ENCODE measurements at regions not wholly inside any gene's neighbourhood (a gene's known extent, or its start where the extent isn't known, plus 50 kb on each side); places are given as distances from the start of the nearest gene placed in this dataset.

DNA sequence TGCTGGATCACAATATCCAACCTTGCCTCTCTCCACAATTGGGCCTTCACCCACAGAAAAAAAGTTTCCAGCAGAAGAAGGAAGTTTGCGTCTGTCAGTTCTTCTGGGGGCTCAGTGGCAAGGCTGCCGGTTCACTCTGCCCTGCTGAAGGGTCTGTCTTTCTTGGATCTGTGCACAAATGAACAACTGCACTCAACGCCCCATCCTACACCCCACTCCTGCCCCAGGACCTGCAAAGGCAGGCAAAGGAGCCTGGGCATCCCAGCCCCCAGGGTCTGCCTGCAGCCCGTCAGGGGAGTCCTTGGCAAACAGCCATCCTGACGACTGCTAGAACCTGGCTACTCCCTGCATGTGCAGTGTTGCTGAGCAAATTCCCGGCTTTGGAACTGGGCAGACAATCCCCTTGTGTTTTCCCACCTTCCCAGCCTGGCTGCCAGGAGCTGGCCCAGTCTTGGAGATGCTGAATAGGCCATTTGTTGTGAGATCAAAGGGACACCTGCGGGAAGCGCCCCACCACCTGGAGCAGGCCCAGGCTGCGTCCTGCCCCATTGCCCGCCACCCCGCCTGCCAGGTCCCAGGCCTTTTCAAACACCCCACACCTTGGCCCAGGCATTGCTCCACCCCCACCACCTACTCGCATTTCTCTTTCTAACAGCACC, 311.9 kb downstream of the BCL11B start:
- DNase-seq: no peak

- no peak for DNase-seq
Measured at GRCh38 chr14:98960617-98961013, 311.4 kb downstream of the BCL11B start.

DNA sequence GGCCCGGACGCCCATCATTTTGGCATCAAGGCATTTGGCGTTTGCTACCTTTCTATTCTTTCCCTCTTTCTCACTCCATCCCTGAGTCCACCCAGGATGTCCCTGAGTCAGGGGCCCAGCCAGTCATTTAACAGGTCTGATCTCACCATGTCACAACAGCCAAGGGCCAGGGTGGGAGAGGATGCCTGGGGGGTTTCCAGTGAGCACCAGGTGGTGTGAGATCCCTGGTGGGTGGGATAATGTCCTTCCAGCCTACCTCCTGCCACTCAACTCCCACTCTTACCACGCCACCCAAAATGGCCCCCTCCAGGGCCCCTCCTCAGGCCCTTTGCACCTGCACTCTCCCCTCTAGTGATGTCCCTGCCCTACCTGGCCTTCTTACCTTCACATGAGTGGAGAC, 310.8 kb downstream of the BCL11B start:
- DNase-seq: no peak

- DNase-seq: no peak
Measured at GRCh38 chr14:98962118-98962517, 309.9 kb downstream of the BCL11B start.

- no peak for DNase-seq
Measured at GRCh38 chr14:98963610-98964009, 308.4 kb downstream of the BCL11B start.

GRCh38 chr14:98964171-98964570, 307.8 kb downstream of the BCL11B start:
- DNase-seq: no peak

- no peak for DNase-seq
Measured at GRCh38 chr14:98965076-98965475, 306.9 kb downstream of the BCL11B start.

- no peak for DNase-seq
Measured at GRCh38 chr14:98966016-98966415, 306.0 kb downstream of the BCL11B start.

DNA sequence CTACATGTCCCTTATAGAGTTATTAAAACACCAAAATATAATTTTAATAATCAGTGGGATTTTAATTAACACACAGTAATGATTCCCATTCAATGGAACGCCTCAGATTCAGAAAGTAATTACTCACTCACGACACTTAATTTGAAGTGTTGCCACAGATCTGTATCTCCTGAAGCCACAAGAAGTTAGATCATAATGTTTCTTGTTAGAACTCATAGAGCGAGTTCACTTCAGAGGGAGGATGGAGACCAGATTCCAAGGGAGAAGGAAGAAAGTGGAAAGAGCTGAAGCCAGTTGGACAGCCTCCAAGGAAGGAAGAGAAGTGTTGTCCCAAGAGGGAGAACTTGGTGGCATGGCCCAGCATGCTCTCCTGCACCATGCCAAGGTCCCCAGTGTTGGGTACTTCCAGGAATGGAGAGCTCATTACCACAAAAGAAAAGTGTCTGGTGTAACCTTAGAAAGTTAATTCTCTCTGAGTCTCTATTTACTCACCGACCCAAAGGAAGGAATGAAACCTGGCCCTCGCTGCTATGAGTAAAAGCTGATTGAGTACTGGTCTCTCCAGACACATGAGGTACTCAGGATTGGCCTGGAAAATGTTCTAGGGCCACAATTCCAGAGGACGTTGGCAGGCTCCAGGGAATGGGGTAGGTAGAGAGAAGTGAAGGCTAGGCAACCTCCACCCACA, 305.4 kb downstream of the BCL11B start:
- DNase-seq: no peak

GRCh38 chr14:98974113-98974512, 297.9 kb downstream of the BCL11B start:
- DNase-seq: no peak

GRCh38 chr14:98976271-98976670, 295.7 kb downstream of the BCL11B start:
- DNase-seq: no peak

GRCh38 chr14:98977451-98977850, 294.5 kb downstream of the BCL11B start:
- DNase-seq: no peak

DNA sequence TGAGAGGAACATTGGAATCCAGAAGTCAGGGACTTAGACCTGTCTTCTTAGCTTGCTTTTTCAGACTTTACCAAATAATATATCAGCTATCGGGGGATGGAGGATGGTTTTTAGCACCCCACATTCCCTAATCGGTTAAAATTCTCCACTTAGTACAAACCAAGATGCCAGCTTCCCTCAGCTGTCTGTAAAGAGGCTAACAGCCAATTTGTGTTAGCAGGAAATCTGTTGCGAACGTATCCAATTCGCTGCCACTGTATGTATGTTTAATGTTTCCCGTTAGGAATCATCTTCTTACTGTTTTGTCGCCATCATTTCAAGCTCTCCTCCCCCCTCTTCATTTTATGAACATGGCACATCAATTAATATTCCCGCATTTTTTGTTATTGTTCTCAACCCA, 289.0 kb downstream of the BCL11B start:
- no peak for DNase-seq

- no peak for DNase-seq
Measured at GRCh38 chr14:98984027-98984718, 287.8 kb downstream of the BCL11B start.

DNA sequence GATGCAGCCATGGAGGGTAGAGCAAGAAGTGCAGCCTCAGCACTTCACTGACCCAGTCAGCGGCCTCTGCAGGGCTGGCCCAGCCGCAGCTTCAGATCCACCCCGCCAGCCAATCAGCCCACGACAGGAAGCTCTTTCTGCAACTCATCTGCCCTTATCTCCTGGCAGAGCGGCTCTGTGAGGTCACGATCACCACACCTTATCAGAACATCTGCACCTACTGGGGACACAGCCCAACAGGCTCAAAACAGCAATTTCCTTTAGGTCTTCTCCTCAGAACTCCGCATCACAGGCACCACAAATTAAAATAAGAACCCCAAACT, 287.3 kb downstream of the BCL11B start:
- peak in 2 of 4 experiments; percentile 11 to 42 for DNase-seq

GRCh38 chr14:98993818-98994217, 278.2 kb downstream of the BCL11B start:
- no peak for DNase-seq

- DNase-seq: no peak
Measured at GRCh38 chr14:98994561-98994960, 277.4 kb downstream of the BCL11B start.

GRCh38 chr14:98997526-98998205, 274.3 kb downstream of the BCL11B start:
- DNase-seq: no peak

DNA sequence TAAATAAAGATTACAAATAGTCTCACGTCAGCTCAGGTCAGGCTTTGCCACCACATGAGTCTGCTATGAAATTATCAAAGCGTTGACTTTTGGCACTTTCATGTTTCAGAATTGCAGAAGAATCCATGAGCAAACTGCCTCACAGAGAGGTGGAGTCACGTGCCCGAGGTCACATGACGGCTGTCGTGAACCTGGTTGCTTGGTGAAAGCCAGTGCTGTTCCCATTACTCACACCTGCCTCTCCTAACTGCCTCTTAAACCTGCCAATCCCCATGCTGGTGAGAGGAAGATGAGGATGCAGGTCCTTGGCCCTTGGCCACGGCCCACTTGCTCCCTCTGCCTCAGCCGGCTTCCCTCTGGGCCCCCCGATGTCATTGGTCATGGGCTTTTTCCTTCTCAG, 272.7 kb downstream of the BCL11B start:
- DNase-seq: no peak

- no peak for DNase-seq
Measured at GRCh38 chr14:98999901-99000300, 272.1 kb downstream of the BCL11B start.

GRCh38 chr14:99001241-99001640, 270.8 kb downstream of the BCL11B start:
- no peak for DNase-seq

GRCh38 chr14:99003646-99004045, 268.4 kb downstream of the BCL11B start:
- DNase-seq: no peak

DNA sequence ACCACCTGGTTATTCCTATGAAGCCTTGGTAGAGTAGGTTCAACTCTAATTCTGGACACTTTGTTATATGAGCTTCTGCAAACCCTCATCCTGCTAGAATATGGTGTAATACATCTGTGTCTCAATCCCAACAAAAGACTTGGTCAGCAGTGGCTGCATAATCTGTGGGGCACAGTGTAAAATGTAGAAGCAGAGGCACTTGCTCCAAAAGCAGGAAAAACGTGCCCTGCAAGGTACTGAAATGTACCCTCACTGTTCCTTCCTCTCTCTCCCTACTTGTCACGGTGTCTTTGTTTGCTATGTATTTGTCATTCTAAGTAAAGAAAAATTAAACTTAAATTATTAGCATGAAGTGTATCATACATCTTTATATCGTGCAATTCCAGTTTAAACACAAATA, 267.9 kb downstream of the BCL11B start:
- no peak for DNase-seq

- DNase-seq: no peak
Measured at GRCh38 chr14:99006276-99006675, 265.7 kb downstream of the BCL11B start.
